A549 (cell line): ENCODE measurements at regions not wholly inside any gene's neighbourhood (a gene's known extent, or its start where the extent isn't known, plus 50 kb on each side); places are given as distances from the start of the nearest gene placed in this dataset.

ENCODE experiments used
- ATAC-seq, 2 experiments: fragments of 200-7000 bp in 1 of 2; fragments of >200 bp in 1 of 2; cut with Nextera tagmentation in 1 of 2; cut with Tn5 transposase in 1 of 2; 3 replicates each; pipeline versions ENCODE4 v1.8.0 to v1.9.1; 2018 to 2020; ENCODE audit warnings: mild to moderate bottlenecking in 1 of 2, moderate library complexity in 1 of 2
- CTCF ChIA-PET: fragments of 300-600 bp; sonication (Branson Sonifier 250); formaldehyde crosslinking; extraction: SDS; loops from one replicate; lab custom pipeline; 2021; ENCODE audit warnings: antibody characterized with exemption, inconsistent platforms; lab: Yijun Ruan, JAX
- POLR2A ChIA-PET: fragments of 350-600 bp; formaldehyde crosslinking; extraction: SDS; loops from one replicate; lab custom pipeline; 2021; ENCODE audit warnings: antibody characterized with exemption, inconsistent platforms; lab: Yijun Ruan, JAX
- DNase-seq, 2 experiments: peaks; one replicate each; pipeline versions ENCODE4 v3.0.0 to v3.0.0-alpha.2; 2011 to 2016; ENCODE audit warnings: low read depth in 1 of 2, low spot score in 1 of 2
- FAIRE-seq: peaks from 2 replicates; lab custom pipeline; 2011; peaks lifted over from hg19 to GRCh38; lab: Jason Lieb, UNC
- H3K27ac ChIP-seq, 2 experiments: fragments of >200 bp; sonication (Bioruptor Twin); formaldehyde crosslinking; 3 replicates each; pipeline ENCODE4 v1.5.1; 2016 to 2017
- H3K4me1 ChIP-seq: fragments of >200 bp; sonication (Bioruptor Twin); formaldehyde crosslinking; 3 replicates; pipeline ENCODE4 v1.6.1; 2016
- H3K4me2 ChIP-seq: fragments of >200 bp; sonication (Bioruptor Twin); formaldehyde crosslinking; 3 replicates; pipeline ENCODE4 v1.6.1; 2016
- H3K4me3 ChIP-seq: fragments of >200 bp; sonication (Bioruptor Twin); formaldehyde crosslinking; 3 replicates; pipeline ENCODE4 v1.5.1; 2016
- H3K9me3 ChIP-seq: fragments of >200 bp; sonication (Bioruptor Twin); formaldehyde crosslinking; 3 replicates; pipeline ENCODE4 v1.6.1; 2016
- CEBPB ChIP-seq, 2 experiments: fragments of >200 bp in 1 of 2; sonication (Bioruptor Twin) in 1 of 2; formaldehyde crosslinking in 1 of 2; IDR thresholded peaks; 2 replicates each; pipeline ENCODE4 v1.6.1; 2012 to 2016
- CHD2 ChIP-seq: fragments of 150-350 bp; IDR thresholded peaks from 2 replicates; pipeline ENCODE4 v1.6.1; 2014; ENCODE audit warnings: low read length; ENCODE audit not compliant: partially characterized antibody
- E2F6 ChIP-seq: IDR thresholded peaks from 2 replicates; pipeline ENCODE4 v1.6.1; 2012; ENCODE audit warnings: low read depth, borderline replicate concordance
- EHF ChIP-seq: fragments of 250-450 bp; sonication (Bioruptor Pico); IDR thresholded peaks from 2 replicates; pipeline ENCODE4 v1.5.0; 2020; ENCODE audit warnings: mild to moderate bottlenecking
- ELK1 ChIP-seq: fragments of 150-350 bp; IDR thresholded peaks from 2 replicates; pipeline ENCODE4 v1.6.1; 2014; ENCODE audit warnings: low read depth, mild to moderate bottlenecking, low read length
- ESRRA ChIP-seq: fragments of 150-350 bp; IDR thresholded peaks from 2 replicates; pipeline ENCODE4 v1.6.1; 2014; ENCODE audit warnings: mild to moderate bottlenecking, low read length, borderline replicate concordance
- HMGXB4 ChIP-seq: fragments of 250-450 bp; sonication (Bioruptor Pico); IDR thresholded peaks from 2 replicates; pipeline ENCODE4 v1.5.0; 2021; ENCODE audit warnings: mild to moderate bottlenecking, moderate library complexity, borderline replicate concordance
- HOXA7 ChIP-seq: fragments of 250-450 bp; sonication (Bioruptor Pico); IDR thresholded peaks from 2 replicates; pipeline ENCODE4 v1.5.0; 2020; ENCODE audit warnings: mild to moderate bottlenecking, moderate library complexity
- HOXB13 ChIP-seq: fragments of 250-450 bp; sonication (Bioruptor Pico); IDR thresholded peaks from 2 replicates; pipeline ENCODE4 v1.5.0; 2020; ENCODE audit warnings: low read depth, mild to moderate bottlenecking, moderate library complexity
- MAFK ChIP-seq: fragments of 450-650 bp; IDR thresholded peaks from 2 replicates; pipeline ENCODE4 v1.6.1; 2014; ENCODE audit not compliant: partially characterized antibody
- MAZ ChIP-seq: fragments of 150-350 bp; IDR thresholded peaks from 2 replicates; pipeline ENCODE4 v1.6.1; 2014; ENCODE audit warnings: antibody characterized with exemption, low read depth, low read length, borderline replicate concordance
- NFE2L2 ChIP-seq: fragments of 150-350 bp; conservative IDR thresholded peaks from 2 replicates; pipeline ENCODE4 v1.6.1; 2014; ENCODE audit warnings: low read length
- NPAS2 ChIP-seq: fragments of 250-450 bp; sonication (Bioruptor Pico); IDR thresholded peaks from 2 replicates; pipeline ENCODE4 v1.8.0; 2022; ENCODE audit warnings: mild to moderate bottlenecking, moderate library complexity, borderline replicate concordance
- NR3C1 ChIP-seq: fragments of >200 bp; sonication (Bioruptor Twin); formaldehyde crosslinking; IDR thresholded peaks from 3 replicates; pipeline ENCODE4 v1.6.1; 2017
- PBX3 ChIP-seq: IDR thresholded peaks from 2 replicates; pipeline ENCODE4 v1.6.1; 2012
- POLR2A ChIP-seq: IDR thresholded peaks from 2 replicates; pipeline ENCODE4 v1.6.1; 2012; ENCODE audit warnings: mild to moderate bottlenecking, low read length
- RCOR1 ChIP-seq: fragments of 150-350 bp; IDR thresholded peaks from 2 replicates; pipeline ENCODE4 v1.6.1; 2014; ENCODE audit warnings: antibody characterized with exemption, low read length, low read depth
- REST ChIP-seq: fragments of 200-600 bp; sonication (generic); IDR thresholded peaks from 2 replicates; pipeline ENCODE4 v1.6.1; 2016; ENCODE audit warnings: antibody characterized with exemption, mild to moderate bottlenecking, moderate library complexity
- RNF2 ChIP-seq: fragments of 200-600 bp; sonication (generic); IDR thresholded peaks from 2 replicates; pipeline ENCODE4 v1.6.1; 2016; ENCODE audit warnings: low read depth, mild to moderate bottlenecking, antibody characterized with exemption, moderate library complexity, borderline replicate concordance
- SREBF2 ChIP-seq: fragments of 450-650 bp; IDR thresholded peaks from 2 replicates; pipeline ENCODE4 v1.6.1; 2014; ENCODE audit warnings: mild to moderate bottlenecking, moderate library complexity
- TP53 ChIP-seq: fragments of 250-450 bp; sonication (Bioruptor Pico); IDR thresholded peaks from 2 replicates; pipeline ENCODE4 v1.5.0; 2021; ENCODE audit warnings: mild to moderate bottlenecking, moderate library complexity
- ZC3H11A ChIP-seq: fragments of 450-650 bp; IDR thresholded peaks from 2 replicates; pipeline ENCODE4 v1.6.1; 2014; ENCODE audit warnings: antibody characterized with exemption, mild to moderate bottlenecking
- ZFP36 ChIP-seq: fragments of 450-650 bp; IDR thresholded peaks from 2 replicates; pipeline ENCODE4 v1.6.1; 2014; ENCODE audit warnings: borderline replicate concordance; ENCODE audit not compliant: partially characterized antibody
- ZNF302 ChIP-seq: fragments of 250-450 bp; sonication (Bioruptor Pico); IDR thresholded peaks from 2 replicates; pipeline ENCODE4 v1.9.0; 2021; ENCODE audit warnings: inconsistent platforms, mild to moderate bottlenecking, moderate library complexity
- ZSCAN20 ChIP-seq: fragments of 250-450 bp; sonication (Bioruptor Pico); IDR thresholded peaks from 2 replicates; pipeline ENCODE4 v1.8.0; 2022; ENCODE audit warnings: mild to moderate bottlenecking, moderate library complexity
- WGBS: methylation state at CpG from one replicate; pipeline ENCODE4 v1.1.6; 2017; ENCODE audit errors: missing lambda C conversion rate; 5-methylcytosine and 5-hydroxymethylcytosine counted together

GRCh38 chr6:119442776-119443184 is 93.2 kb upstream of the MAN1A1 start:
- H3K4me1 ChIP-seq: no peaks in the 10 kb centered on the region
- TF ChIP-seq CHD2 (no peak), EHF (CRISPR knock-in tag) (no peak), TP53 (CRISPR knock-in tag) (no peak), ZC3H11A (no peak), ESRRA (no peak), REST (no peak), ZNF302 (no peak), ELK1 (no peak), NR3C1 (no peak), MAFK (no peak), RCOR1 (no peak), MAZ (no peak)
- POLR2A ChIA-PET: no interaction called here
- no peaks in the 10 kb centered on the region for H3K9me3 ChIP-seq
- no peak for ATAC-seq
- H3K4me2 ChIP-seq: no peak overlapping the region
- CTCF ChIA-PET: no interaction called here
- DNase-seq: no peak
- no peak overlapping the region for H3K27ac ChIP-seq
- 59% methylated on average over 9 of the region's 9 CpGs for WGBS
- FAIRE-seq: no peak
- H3K4me3 ChIP-seq: no peak overlapping the region

GRCh38 chr6:119440953-119441352 is 91.4 kb upstream of the MAN1A1 start:
- ChIA-PET POLR2A (no interaction called here), CTCF (no interaction called here)
- Histone ChIP-seq H3K9me3 (no peaks in the 10 kb centered on the region), H3K4me2 (no peak overlapping the region), H3K27ac (no peak overlapping the region), H3K4me1 (no peaks in the 10 kb centered on the region), H3K4me3 (no peak overlapping the region)
- DNase-seq: no peak
- FAIRE-seq: no peak
- WGBS: no CpG with 5 or more reads among the region's 37 CpGs
- TF ChIP-seq ZNF302 (no peak), POLR2A (no peak), E2F6 (no peak), RNF2 (no peak), NR3C1 (no peak), MAFK (no peak), ZFP36 (no peak), HMGXB4 (CRISPR knock-in tag) (no peak), ZSCAN20 (CRISPR knock-in tag) (no peak), NPAS2 (CRISPR knock-in tag) (no peak), HOXB13 (CRISPR knock-in tag) (no peak), SREBF2 (no peak), PBX3 (no peak), CEBPB (IDR thresholded peaks at IDR 0.05) (no peak), HOXA7 (CRISPR knock-in tag) (no peak), NFE2L2 (no peak)
- ATAC-seq: no peak
